ENCODE measurements at regions not wholly inside any gene's neighbourhood (a gene's known extent, or its start where the extent isn't known, plus 50 kb on each side); places are given as distances from the start of the nearest gene placed in this dataset.

GRCh38 chr21:23607782-23608431 lies 1999.4 kb downstream of the MRPL39 start:
- TF ChIP-seq CTCF (IDR thresholded peaks at IDR 0.05), result no peak
- no peak for TF ChIP-seq POLR2A (IDR thresholded peaks at IDR 0.05)
